ENCODE measurements at regions not wholly inside any gene's neighbourhood (a gene's known extent, or its start where the extent isn't known, plus 50 kb on each side); places are given as distances from the start of the nearest gene placed in this dataset.

GRCh38 chr5:175319199-175319598, 124.8 kb downstream of the DRD1 start:
- H3K4me1 ChIP-seq, result no peaks in the 10 kb centered on the region
- intact Hi-C loops (cut with DNase I; ENCODE audit: low total_unique reads), result no loop called here
- H3K27ac ChIP-seq, result no peak overlapping the region
- TF ChIP-seq POLR2A (IDR thresholded peaks at IDR 0.05), result no peak
- TF ChIP-seq EP300 (IDR thresholded peaks at IDR 0.05), result no peak
- no peak for TF ChIP-seq POLR2AphosphoS5 (IDR thresholded peaks at IDR 0.05)
- H3K27me3 ChIP-seq, result no peaks in the 10 kb centered on the region
- WGBS, 5 donors, result 21 to 36% (median 29%) methylated on average over 2 of the region's 2 CpGs
- H3K9me3 ChIP-seq, result no peaks in the 10 kb centered on the region
- no peaks in the 10 kb centered on the region for H3K36me3 ChIP-seq
- no peak for DNase-seq
- no peak overlapping the region for H3K4me3 ChIP-seq

DNA sequence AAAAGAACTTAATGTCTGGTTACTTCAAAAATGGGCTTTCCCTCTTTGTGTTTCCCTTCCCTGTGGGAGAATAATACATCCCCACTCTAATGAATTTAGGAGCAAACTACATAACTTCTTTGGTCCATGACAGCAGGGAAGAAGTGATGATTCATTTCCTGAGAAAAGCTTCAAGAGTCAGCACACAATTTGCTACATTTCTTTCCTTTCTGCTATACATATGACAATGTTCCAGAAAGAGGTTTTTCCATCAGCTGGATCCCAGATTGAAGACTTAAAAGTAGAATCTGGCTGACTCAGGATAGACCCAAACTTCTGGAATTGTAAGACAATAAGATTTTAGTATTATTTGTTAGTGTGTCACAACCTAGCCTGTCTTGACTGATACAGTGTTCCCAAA, 126.1 kb downstream of the DRD1 start:
- intact Hi-C loops (cut with DNase I; ENCODE audit: low total_unique reads), result no loop called here
- TF ChIP-seq EP300 (IDR thresholded peaks at IDR 0.05) (no peak), POLR2A (IDR thresholded peaks at IDR 0.05) (no peak), CTCF (IDR thresholded peaks at IDR 0.05) (no peak), POLR2AphosphoS5 (IDR thresholded peaks at IDR 0.05) (no peak)
- Histone ChIP-seq H3K27me3 (no peaks in the 10 kb centered on the region), H3K9me3 (no peaks in the 10 kb centered on the region), H3K36me3 (no peaks in the 10 kb centered on the region), H3K4me3 (no peak overlapping the region), H3K4me1 (no peaks in the 10 kb centered on the region), H3K27ac (no peak overlapping the region)
- DNase-seq, result no peak

DNA sequence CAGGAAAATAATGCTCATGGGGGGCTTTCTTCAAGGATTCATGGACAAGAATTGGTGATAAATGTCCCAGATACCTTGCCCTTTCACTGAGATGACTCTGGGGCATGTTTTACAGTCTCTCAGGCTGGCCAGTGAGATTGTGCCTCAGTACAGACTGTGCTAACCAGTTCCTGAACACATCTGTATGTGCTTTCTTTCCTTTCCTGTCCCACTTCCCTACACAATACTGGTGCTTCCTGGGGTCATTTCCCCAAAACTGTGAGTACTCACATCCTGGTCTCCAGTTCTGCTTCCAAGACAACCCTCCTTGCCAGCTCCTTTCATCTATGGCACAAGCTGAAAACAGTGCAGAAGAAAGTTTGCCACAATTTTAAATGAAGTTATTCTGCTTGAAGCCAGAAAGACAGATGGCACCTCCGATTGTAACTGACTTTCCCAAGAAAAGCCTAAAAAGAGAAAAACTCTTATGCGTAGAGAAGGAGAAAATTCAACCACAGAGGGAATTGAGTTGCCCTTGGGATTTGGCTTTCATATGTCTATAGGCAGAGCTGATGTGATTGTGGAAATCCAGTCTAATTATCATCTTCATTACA, 134.7 kb downstream of the DRD1 start:
- Histone ChIP-seq H3K27me3 (no peaks in the 10 kb centered on the region), H3K27ac (no peak overlapping the region), H3K4me3 (no peak overlapping the region), H3K9me3 (peaks cover 0 to 3% (median 0%) of the 10 kb centered on the region in 4 donors), H3K36me3 (no peaks in the 10 kb centered on the region), H3K4me1 (no peaks in the 10 kb centered on the region)
- no peak for DNase-seq
- intact Hi-C loops (cut with DNase I; ENCODE audit: low total_unique reads), result no loop called here
- TF ChIP-seq POLR2A (IDR thresholded peaks at IDR 0.05) (no peak), POLR2AphosphoS5 (IDR thresholded peaks at IDR 0.05) (no peak), CTCF (IDR thresholded peaks at IDR 0.05) (no peak), EP300 (IDR thresholded peaks at IDR 0.05) (no peak)
- WGBS, 5 donors, result 65 to 93% (median 86%) methylated on average over 2 of the region's 2 CpGs

- Histone ChIP-seq H3K27me3 (no peaks in the 10 kb centered on the region), H3K9me3 (peaks cover 0 to 7% (median 0%) of the 10 kb centered on the region in 4 donors), H3K36me3 (no peaks in the 10 kb centered on the region), H3K4me1 (no peaks in the 10 kb centered on the region), H3K4me3 (no peak overlapping the region), H3K27ac (no peak overlapping the region)
- 74 to 82% (median 77%) methylated on average over 5 of the region's 5 CpGs for WGBS, 5 donors
- TF ChIP-seq EP300 (IDR thresholded peaks at IDR 0.05), result no peak
- no peak for TF ChIP-seq POLR2A (IDR thresholded peaks at IDR 0.05)
- no peak for TF ChIP-seq CTCF (IDR thresholded peaks at IDR 0.05)
- TF ChIP-seq POLR2AphosphoS5 (IDR thresholded peaks at IDR 0.05), result no peak
- intact Hi-C loops (cut with DNase I; ENCODE audit: low total_unique reads), result no loop called here
- no peak for DNase-seq
Measured at GRCh38 chr5:175308701-175309100, 135.3 kb downstream of the DRD1 start.

DNA sequence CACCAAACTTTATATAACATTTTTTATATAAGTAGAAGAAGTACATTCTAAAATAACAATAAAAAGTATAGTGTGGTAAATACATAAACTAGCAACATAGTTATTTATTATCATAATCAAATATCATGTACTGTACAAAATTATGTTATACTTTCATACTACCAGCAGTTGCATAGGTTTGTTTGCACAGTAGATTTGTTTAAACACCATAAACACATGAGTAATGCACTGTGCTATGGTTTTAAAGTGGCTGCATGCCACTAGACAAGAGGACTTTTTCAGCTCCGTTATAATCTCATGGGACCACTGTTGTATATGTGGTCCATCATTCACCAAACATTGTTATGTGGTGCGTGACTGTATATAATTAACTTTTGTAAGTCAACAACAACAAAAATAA, 137.6 kb downstream of the DRD1 start:
- intact Hi-C loops (cut with DNase I; ENCODE audit: low total_unique reads), result no loop called here
- TF ChIP-seq EP300 (IDR thresholded peaks at IDR 0.05) (no peak), CTCF (IDR thresholded peaks at IDR 0.05) (no peak), POLR2AphosphoS5 (IDR thresholded peaks at IDR 0.05) (no peak), POLR2A (IDR thresholded peaks at IDR 0.05) (no peak)
- H3K36me3 ChIP-seq, result no peaks in the 10 kb centered on the region
- H3K4me3 ChIP-seq, result no peak overlapping the region
- H3K27ac ChIP-seq, result no peak overlapping the region
- DNase-seq, result no peak
- no peaks in the 10 kb centered on the region for H3K27me3 ChIP-seq
- 70 to 82% (median 75%) methylated on average over 2 of the region's 2 CpGs for WGBS, 5 donors
- no peaks in the 10 kb centered on the region for H3K4me1 ChIP-seq
- peaks cover 0 to 7% (median 0%) of the 10 kb centered on the region in 4 donors for H3K9me3 ChIP-seq
